Stimulated activated CD4-positive, alpha-beta T cell treated with anti-CD3 and anti-CD28 coated beads, Interleukin-4, amount 100 ng/mL, for 1 hour (primary cell): ENCODE measurements at regions not wholly inside any gene's neighbourhood (a gene's known extent, or its start where the extent isn't known, plus 50 kb on each side); places are given as distances from the start of the nearest gene placed in this dataset.
"Not testable (repeated sequence)": the region's sequence is repeated elsewhere in the genome, so short reads cannot be mapped to it uniquely, and the experiment has no call there.

Experiments
- DNase-seq: peaks from one replicate; pipeline ENCODE4 v3.0.0-alpha.2; 2020

DNA sequence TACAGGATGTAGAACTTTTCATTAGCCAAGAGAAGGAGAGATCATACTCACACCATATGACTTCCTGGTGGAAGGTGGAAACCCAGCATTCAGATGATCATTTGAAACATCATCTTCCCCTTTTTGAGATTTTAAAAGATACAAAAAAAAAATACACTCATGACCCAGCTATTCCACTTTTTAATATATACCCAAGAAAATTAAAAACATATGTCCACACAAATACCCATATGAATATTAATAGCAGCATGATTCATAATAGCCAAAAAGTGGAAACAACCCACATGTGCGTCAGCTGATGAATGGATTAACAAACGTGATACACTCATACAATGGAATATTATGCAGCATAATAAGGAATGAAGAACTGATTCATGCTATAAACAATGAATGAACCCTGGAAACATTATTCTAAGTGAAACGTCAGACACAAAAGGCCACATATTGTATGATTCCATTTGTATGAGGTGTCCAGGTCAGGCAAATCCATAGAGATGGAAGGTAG is 130.0 kb upstream of the SGK1 start:
- no peak for DNase-seq

GRCh38 chr6:134447423-134447822 is 129.5 kb upstream of the SGK1 start:
- no peak for DNase-seq

GRCh38 chr6:134446896-134447295 is 129.0 kb upstream of the SGK1 start:
- DNase-seq: no peak

DNA sequence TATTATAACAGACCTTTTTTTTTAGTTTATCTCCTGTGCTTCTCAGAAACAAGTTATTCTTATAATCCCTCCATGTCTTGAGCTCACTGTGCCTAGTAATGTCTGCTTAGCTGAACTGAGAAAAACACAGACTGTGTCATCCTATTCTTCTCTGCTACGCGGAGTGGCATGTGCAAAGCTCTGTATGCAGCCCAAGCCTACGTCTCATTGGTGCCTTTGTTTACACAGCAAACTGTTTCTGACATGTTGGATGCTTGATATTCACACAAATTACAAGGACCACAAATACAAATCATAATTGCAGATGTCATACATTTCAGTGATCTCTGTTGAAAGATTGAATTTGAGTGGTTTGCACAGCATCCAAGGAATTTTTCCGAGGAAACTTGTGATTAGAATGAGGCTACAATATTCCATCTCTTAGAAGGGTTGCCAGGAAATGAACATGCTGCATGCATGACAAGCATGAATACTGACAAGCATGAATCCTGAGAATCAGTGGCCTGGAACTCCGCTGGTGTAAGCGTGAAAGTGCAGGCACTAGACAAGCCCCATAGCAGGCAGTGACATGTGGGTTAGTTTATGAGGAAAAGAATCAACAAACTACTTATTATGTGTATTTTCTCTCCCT is 128.4 kb upstream of the SGK1 start:
- DNase-seq: no peak

DNA sequence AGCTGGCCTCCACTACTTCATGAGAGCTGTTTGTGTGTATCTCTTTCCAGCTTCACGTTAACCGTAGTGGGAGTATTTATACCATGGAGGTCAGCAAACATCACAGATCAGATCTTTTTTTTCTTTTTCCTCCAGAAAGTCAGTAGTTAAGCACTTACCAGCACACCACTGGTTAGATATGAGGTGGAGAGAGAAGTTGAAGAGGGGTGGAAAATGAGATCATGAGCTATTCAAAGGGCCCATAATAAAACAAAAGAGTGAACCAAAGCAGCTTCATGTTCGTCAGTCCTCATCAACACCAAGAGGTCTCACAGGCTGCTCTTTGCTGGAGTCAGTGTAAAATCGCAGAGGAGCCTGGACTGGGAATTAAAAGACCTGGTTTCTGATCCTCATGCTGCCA is 125.1 kb upstream of the SGK1 start:
- no peak for DNase-seq

- DNase-seq: no peak
Observed at GRCh38 chr6:134442073-134442472, 124.2 kb upstream of the SGK1 start.

- DNase-seq: no peak
Observed at GRCh38 chr6:134438837-134439236, 120.9 kb upstream of the SGK1 start.

DNA sequence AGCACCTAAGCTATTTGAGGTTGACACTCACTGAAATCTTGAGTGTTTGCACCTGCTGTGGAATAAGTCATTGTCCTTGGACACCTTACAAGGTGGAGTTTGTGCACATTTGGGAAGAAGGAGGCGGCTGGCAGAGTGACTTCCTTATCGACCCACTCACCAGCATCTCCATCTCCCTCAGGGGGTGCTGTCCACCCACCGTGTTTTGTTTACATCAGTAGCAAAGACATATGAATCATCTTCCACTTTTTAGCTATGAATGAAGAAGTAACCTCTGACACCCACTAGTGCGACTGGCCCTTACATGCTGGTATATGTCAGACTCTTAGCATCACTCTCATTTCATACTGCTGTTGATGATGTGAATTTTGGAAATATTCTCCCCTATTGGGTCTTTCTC is 119.5 kb upstream of the SGK1 start:
- peak; percentile 21 for DNase-seq

DNA sequence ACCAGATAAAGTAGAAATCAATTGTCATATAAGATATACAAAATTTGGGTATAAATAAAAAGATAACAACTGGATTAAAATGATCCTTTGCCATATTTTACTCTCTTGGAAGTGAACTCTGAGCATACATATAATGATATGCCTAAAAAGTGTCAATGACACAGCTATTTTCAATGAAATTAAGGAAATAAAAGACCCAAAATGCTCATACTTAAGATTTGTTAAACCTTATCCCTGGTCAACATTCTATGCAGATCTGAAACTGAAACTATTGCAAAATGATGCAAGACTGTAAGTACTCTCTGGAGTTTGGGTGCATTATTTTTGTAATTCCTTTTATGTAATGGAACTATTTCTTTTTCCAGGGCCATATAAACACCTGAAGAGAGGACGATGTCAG is 119.0 kb upstream of the SGK1 start:
- DNase-seq: no peak

- DNase-seq: peak; percentile 67
Observed at GRCh38 chr6:134436281-134436815, 118.4 kb upstream of the SGK1 start.

GRCh38 chr6:134435814-134436280 is 117.9 kb upstream of the SGK1 start:
- DNase-seq: no peak

DNA sequence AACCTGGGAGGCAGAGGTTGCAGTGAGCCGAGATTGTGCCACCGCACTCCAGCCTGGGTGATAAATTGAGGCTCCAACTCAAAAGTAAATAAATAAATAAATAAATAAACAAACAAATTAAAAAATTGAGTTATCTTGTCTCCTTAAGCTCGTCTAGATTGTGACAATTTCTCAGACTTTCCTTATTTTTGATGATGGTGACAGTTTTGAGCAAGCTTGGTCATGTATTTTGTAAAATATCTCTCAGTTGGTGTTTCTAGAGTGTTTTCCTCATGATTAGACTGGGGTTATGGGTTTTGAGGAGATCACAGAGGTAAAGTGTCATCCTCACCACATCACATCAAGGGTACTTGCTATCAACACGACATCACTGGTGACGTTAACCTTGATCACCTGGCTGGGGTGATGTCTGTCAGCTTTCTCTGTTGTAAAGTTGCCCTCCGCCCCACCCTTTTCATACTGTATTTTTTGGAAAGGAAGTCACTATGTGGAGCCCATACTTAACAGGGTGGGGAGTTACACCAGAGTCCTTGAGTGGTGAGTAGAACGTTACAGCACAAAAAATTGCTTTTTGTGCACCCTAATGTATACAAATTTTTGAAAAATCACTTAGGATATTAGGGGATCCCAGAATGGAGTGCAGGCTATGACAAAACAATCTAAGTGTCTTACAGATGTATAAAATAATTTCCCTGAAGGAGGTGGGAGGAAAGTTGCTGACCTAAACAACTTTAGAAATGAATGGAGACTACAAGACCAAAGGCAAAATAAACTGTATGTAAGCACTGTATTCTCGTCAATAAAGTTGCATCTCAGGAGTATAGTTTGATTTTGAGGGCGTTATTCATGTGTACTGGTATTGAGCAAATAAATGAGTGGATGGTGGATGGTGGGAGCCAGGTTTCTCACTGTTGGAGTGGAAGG is 116.4 kb upstream of the SGK1 start:
- DNase-seq: no peak

DNA sequence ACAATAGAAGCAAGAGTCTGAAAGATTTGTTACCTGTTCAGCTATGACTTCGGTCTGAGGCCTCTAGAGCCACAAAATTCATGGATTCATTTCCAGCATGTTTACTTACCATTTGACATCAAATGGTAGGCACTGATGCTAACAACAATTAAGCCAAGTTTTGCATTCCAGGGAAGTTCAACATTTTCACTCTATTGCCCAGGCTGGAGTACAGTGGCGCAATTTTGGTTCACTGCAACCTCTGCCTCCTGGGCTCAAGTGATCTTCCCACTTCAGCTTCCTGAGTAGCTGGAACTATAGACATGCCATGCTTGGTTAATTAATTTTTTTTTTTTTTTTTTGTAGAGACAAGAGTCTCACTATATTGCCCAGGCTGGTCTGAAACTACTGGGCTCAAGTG is 114.1 kb upstream of the SGK1 start:
- DNase-seq: no peak

DNA sequence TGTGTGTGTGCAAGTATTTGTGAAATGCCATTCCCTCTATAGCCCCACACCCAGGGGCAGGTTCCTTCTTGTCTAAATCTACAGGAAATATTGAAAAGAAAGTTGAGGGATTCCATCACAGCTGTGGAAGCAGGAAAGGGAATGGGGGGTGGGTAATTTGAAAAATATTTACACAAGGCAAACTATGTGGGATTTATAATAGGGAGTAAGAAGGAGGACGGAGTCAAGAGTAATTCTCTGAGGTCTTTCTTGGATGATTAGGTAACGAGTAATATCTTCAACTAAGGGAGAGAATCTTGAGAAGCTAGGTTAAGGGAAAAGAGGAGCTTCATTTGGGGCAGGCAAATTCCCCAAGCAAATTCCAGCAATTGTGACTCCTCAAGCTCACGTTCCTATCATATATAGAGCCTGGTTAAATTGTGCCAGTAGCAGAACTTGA is 113.5 kb upstream of the SGK1 start:
- DNase-seq: no peak

- no peak for DNase-seq
Observed at GRCh38 chr6:134429861-134430380, 112.0 kb upstream of the SGK1 start.

DNA sequence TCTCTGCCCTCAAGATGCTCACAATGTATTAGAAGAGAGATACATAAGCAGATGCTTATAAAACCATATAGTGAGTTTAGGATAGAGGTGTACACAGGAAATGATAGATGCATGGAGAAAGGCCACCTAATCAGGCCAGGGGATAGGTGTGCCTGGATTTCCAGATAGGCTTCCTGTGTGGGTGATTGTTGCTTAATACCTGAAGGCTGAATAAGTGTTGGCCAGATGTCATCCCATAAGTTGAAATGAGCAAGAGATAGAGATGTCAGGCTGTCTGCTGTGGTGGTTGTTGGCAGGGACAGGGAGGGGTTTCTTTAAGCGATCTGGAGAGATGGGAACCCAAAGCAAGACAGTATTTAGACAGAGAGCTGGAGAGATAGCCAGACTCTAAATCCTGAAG is 109.8 kb upstream of the SGK1 start:
- no peak for DNase-seq

GRCh38 chr6:134426623-134427022 is 108.7 kb upstream of the SGK1 start:
- no peak for DNase-seq

DNA sequence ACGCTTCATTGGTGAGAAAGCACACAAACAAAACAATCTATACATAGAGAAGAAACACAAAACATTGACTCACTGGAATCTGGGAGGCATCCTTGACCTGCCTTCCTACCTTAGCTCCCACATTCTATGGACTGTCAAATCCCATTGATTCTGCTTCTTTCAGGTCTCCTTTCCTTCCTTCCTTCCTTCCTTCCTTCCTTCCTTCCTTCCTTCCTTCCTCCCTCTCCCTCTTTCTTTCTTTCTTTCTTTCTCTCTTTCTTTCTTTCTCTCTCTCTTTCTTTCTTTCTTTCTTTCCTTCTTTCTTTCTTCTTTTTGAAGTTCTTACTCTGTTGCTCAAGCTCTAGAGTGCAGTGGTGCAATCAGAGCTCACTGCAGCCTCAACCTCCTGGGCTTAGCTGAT is 108.0 kb upstream of the SGK1 start:
- DNase-seq: not testable (repeated sequence)

- DNase-seq: no peak
Observed at GRCh38 chr6:134425513-134425912, 107.6 kb upstream of the SGK1 start.

- DNase-seq: no peak
Observed at GRCh38 chr6:134424798-134425170, 106.9 kb upstream of the SGK1 start.

- no peak for DNase-seq
Observed at GRCh38 chr6:134424165-134424797, 106.4 kb upstream of the SGK1 start.

- no peak for DNase-seq
Observed at GRCh38 chr6:134422426-134423231, 104.7 kb upstream of the SGK1 start.
